ENCODE measurements at regions not wholly inside any gene's neighbourhood (a gene's known extent, or its start where the extent isn't known, plus 50 kb on each side); places are given as distances from the start of the nearest gene placed in this dataset.

GRCh38 chr3:94772402-94772801, 709.5 kb downstream of the NSUN3 start:
- H3K4me1 ChIP-seq, result no peaks in the 10 kb centered on the region
- H3K9me3 ChIP-seq, result no peaks in the 10 kb centered on the region
- no peaks in the 10 kb centered on the region for H3K27me3 ChIP-seq
- no peak for DNase-seq
- no peaks in the 10 kb centered on the region for H3K36me3 ChIP-seq
- no peak for TF ChIP-seq CTCF (IDR thresholded peaks at IDR 0.05; ENCODE audit: low read depth, low read length)
- H3K4me3 ChIP-seq (ENCODE audit: low read depth, low read length), result no peak overlapping the region

GRCh38 chr3:94775746-94776145, 712.9 kb downstream of the NSUN3 start:
- no peak overlapping the region for H3K4me3 ChIP-seq (ENCODE audit: low read depth, low read length)
- no peaks in the 10 kb centered on the region for H3K27me3 ChIP-seq
- H3K36me3 ChIP-seq, result no peaks in the 10 kb centered on the region
- DNase-seq, result no peak
- TF ChIP-seq CTCF (IDR thresholded peaks at IDR 0.05; ENCODE audit: low read depth, low read length), result no peak
- no peaks in the 10 kb centered on the region for H3K4me1 ChIP-seq
- H3K9me3 ChIP-seq, result no peaks in the 10 kb centered on the region

- Histone ChIP-seq H3K4me1 (no peaks in the 10 kb centered on the region), H3K27me3 (no peaks in the 10 kb centered on the region), H3K9me3 (no peaks in the 10 kb centered on the region), H3K4me3 (ENCODE audit: low read depth, low read length) (no peak overlapping the region), H3K36me3 (no peaks in the 10 kb centered on the region)
- TF ChIP-seq CTCF (IDR thresholded peaks at IDR 0.05; ENCODE audit: low read depth, low read length), result no peak
- no peak for DNase-seq
Observed at GRCh38 chr3:94776401-94776915, 713.6 kb downstream of the NSUN3 start.

- no peak for DNase-seq
- H3K9me3 ChIP-seq, result no peaks in the 10 kb centered on the region
- no peaks in the 10 kb centered on the region for H3K27me3 ChIP-seq
- TF ChIP-seq CTCF (IDR thresholded peaks at IDR 0.05; ENCODE audit: low read depth, low read length), result no peak
- no peak overlapping the region for H3K4me3 ChIP-seq (ENCODE audit: low read depth, low read length)
- no peaks in the 10 kb centered on the region for H3K4me1 ChIP-seq
- H3K36me3 ChIP-seq, result no peaks in the 10 kb centered on the region
Observed at GRCh38 chr3:94778289-94778688, 715.4 kb downstream of the NSUN3 start.

GRCh38 chr3:94778814-94779494, 716.1 kb downstream of the NSUN3 start:
- Histone ChIP-seq H3K27me3 (no peaks in the 10 kb centered on the region), H3K4me3 (ENCODE audit: low read depth, low read length) (no peak overlapping the region), H3K9me3 (no peaks in the 10 kb centered on the region), H3K36me3 (no peaks in the 10 kb centered on the region), H3K4me1 (no peaks in the 10 kb centered on the region)
- DNase-seq, result no peak
- no peak for TF ChIP-seq CTCF (IDR thresholded peaks at IDR 0.05; ENCODE audit: low read depth, low read length)

- Histone ChIP-seq H3K9me3 (no peaks in the 10 kb centered on the region), H3K36me3 (no peaks in the 10 kb centered on the region), H3K27me3 (no peaks in the 10 kb centered on the region), H3K4me3 (ENCODE audit: low read depth, low read length) (no peak overlapping the region), H3K4me1 (no peaks in the 10 kb centered on the region)
- no peak for TF ChIP-seq CTCF (IDR thresholded peaks at IDR 0.05; ENCODE audit: low read depth, low read length)
- DNase-seq, result no peak
Observed at GRCh38 chr3:94779699-94780098, 716.8 kb downstream of the NSUN3 start.
